Stomach (tissue), 8 donors: ENCODE measurements at regions not wholly inside any gene's neighbourhood (a gene's known extent, or its start where the extent isn't known, plus 50 kb on each side); places are given as distances from the start of the nearest gene placed in this dataset.

Experiments used
- DNase-seq, 2 donors: peaks; one replicate each; pipeline versions ENCODE4 v3.0.0 to v3.0.0-alpha.2; 2013 to 2019
- H3K27ac ChIP-seq, 5 donors: fragments of 200-600 bp in 4 of 5; sonication (generic) in 4 of 5; one replicate each; pipeline ENCODE4 v1.5.1; 2013 to 2019; ENCODE audit warnings: mild to moderate bottlenecking in 1 of 5, moderate library complexity in 1 of 5
- H3K27me3 ChIP-seq, 3 donors: fragments of 200-600 bp; sonication (generic); one replicate each; pipeline ENCODE4 v1.5.1; 2017 to 2019; ENCODE audit warnings: mixed run types in 1 of 3
- H3K36me3 ChIP-seq, 4 donors: fragments of 200-600 bp; sonication (generic); 1 replicate in 3 of 4; 2 replicates in 1 of 4; pipeline ENCODE4 v1.5.1; 2016 to 2019
- H3K4me1 ChIP-seq, 4 donors: fragments of 200-600 bp; sonication (generic); one replicate each; pipeline ENCODE4 v1.5.1; 2016 to 2019
- H3K4me3 ChIP-seq, 4 donors: fragments of 200-600 bp; sonication (generic) in 3 of 4; one replicate each; pipeline ENCODE4 v1.5.1; 2016 to 2019; ENCODE audit warnings: mild to moderate bottlenecking in 1 of 4
- H3K9me3 ChIP-seq, 4 donors: fragments of 200-600 bp; sonication (generic); one replicate each; pipeline ENCODE4 v1.5.1; 2016 to 2019
- CTCF ChIP-seq, 7 experiments: fragments of 450-650 bp in 4 of 7; fragments of 200-600 bp in 3 of 7; sonication (generic) in 3 of 7; IDR thresholded peaks; one replicate each; pipeline ENCODE4 v1.5.1; 2016 to 2019; ENCODE audit warnings: antibody characterized with exemption in 7 of 7, control low read depth in 2 of 7, mild to moderate bottlenecking in 1 of 7
- EP300 ChIP-seq: sonication (generic); formaldehyde crosslinking; IDR thresholded peaks from one replicate; pipeline ENCODE4 v1.6.1; 2017; ENCODE audit warnings: antibody characterized with exemption
- POLR2A ChIP-seq, 4 donors: fragments of 450-650 bp; IDR thresholded peaks; one replicate each; pipeline ENCODE4 v1.6.1; 2016; ENCODE audit warnings: antibody characterized with exemption in 4 of 4, control low read depth in 2 of 4, mild to moderate bottlenecking in 1 of 4, moderate library complexity in 1 of 4
- POLR2AphosphoS5 ChIP-seq, 3 donors: sonication (generic); formaldehyde crosslinking; IDR thresholded peaks; one replicate each; pipeline ENCODE4 v1.6.1; 2016; ENCODE audit warnings: antibody characterized with exemption in 3 of 3
- WGBS, 5 donors: extraction: QIAGEN DNeasy Blood & Tissue Kit in 3 of 5; methylation state at CpG; one replicate each; pipeline versions ENCODE4 v1.1.5 to v1.1.7; 2013 to 2018; 5-methylcytosine and 5-hydroxymethylcytosine counted together
- intact Hi-C: fragments of 100-400 bp; cut with DNase I; formaldehyde crosslinking; loops from one replicate; pipeline ENCODE4 v1.15.1; 2023; ENCODE audit warnings: low total_unique reads
- donor health status: healthy with polysubstance abuse.
- donor health status: Bipolar disorder and iron deficiency.
- donor health status: healthy.

- no peaks in the 10 kb centered on the region for H3K9me3 ChIP-seq
- no peaks in the 10 kb centered on the region for H3K36me3 ChIP-seq
- DNase-seq = no peak
- no peak overlapping the region for H3K4me3 ChIP-seq
- no peaks in the 10 kb centered on the region for H3K27me3 ChIP-seq
- intact Hi-C loops = no loop called here
- no peaks in the 10 kb centered on the region for H3K4me1 ChIP-seq
- WGBS, 5 donors = 39 to 97% (median 81%) methylated on average over 2 of the region's 2 CpGs
- TF ChIP-seq EP300 (no peak), POLR2AphosphoS5 (IDR thresholded peaks at IDR 0.05) (no peak), CTCF (IDR thresholded peaks at IDR 0.05) (no peak), POLR2A (IDR thresholded peaks at IDR 0.05) (no peak)
- no peak overlapping the region for H3K27ac ChIP-seq
Observed at GRCh38 chr9:10690546-10690945, 77.7 kb upstream of the PTPRD start.

- Histone ChIP-seq H3K9me3 (no peaks in the 10 kb centered on the region), H3K36me3 (no peaks in the 10 kb centered on the region), H3K4me1 (peaks cover 0 to 17% (median 2%) of the 10 kb centered on the region in 4 donors), H3K27me3 (no peaks in the 10 kb centered on the region), H3K27ac (no peak overlapping the region), H3K4me3 (no peak overlapping the region)
- WGBS, 5 donors = 76 to 96% (median 93%) methylated on average over 3 of the region's 3 CpGs
- intact Hi-C loops = no loop called here
- no peak for DNase-seq
- no peak for TF ChIP-seq POLR2A (IDR thresholded peaks at IDR 0.05)
- no peak for TF ChIP-seq EP300
- no peak for TF ChIP-seq POLR2AphosphoS5 (IDR thresholded peaks at IDR 0.05)
- TF ChIP-seq CTCF (IDR thresholded peaks at IDR 0.05) = no peak
Observed at GRCh38 chr9:10697044-10697443, 84.2 kb upstream of the PTPRD start.

GRCh38 chr9:10700291-10700690 is 87.5 kb upstream of the PTPRD start:
- no peaks in the 10 kb centered on the region for H3K9me3 ChIP-seq
- intact Hi-C loops = no loop called here
- no peak overlapping the region for H3K27ac ChIP-seq
- peaks cover 0 to 27% (median 5%) of the 10 kb centered on the region in 4 donors for H3K4me1 ChIP-seq
- DNase-seq = no peak
- no peaks in the 10 kb centered on the region for H3K27me3 ChIP-seq
- H3K4me3 ChIP-seq = no peak overlapping the region
- H3K36me3 ChIP-seq = no peaks in the 10 kb centered on the region
- TF ChIP-seq CTCF (IDR thresholded peaks at IDR 0.05) (no peak), POLR2AphosphoS5 (IDR thresholded peaks at IDR 0.05) (no peak), EP300 (no peak), POLR2A (IDR thresholded peaks at IDR 0.05) (no peak)

GRCh38 chr9:10700915-10701314 is 88.1 kb upstream of the PTPRD start:
- Histone ChIP-seq H3K4me3 (no peak overlapping the region), H3K36me3 (no peaks in the 10 kb centered on the region), H3K27ac (no peak overlapping the region), H3K9me3 (no peaks in the 10 kb centered on the region), H3K27me3 (no peaks in the 10 kb centered on the region), H3K4me1 (peaks cover 0 to 33% (median 5%) of the 10 kb centered on the region in 4 donors)
- intact Hi-C loops = no loop called here
- 11 to 27% (median 15%) methylated on average over 3 of the region's 3 CpGs for WGBS, 5 donors
- TF ChIP-seq POLR2AphosphoS5 (IDR thresholded peaks at IDR 0.05) = no peak
- no peak for TF ChIP-seq CTCF (IDR thresholded peaks at IDR 0.05)
- TF ChIP-seq EP300 = no peak
- TF ChIP-seq POLR2A (IDR thresholded peaks at IDR 0.05) = no peak
- no peak for DNase-seq
